ENCODE measurements at regions not wholly inside any gene's neighbourhood (a gene's known extent, or its start where the extent isn't known, plus 50 kb on each side); places are given as distances from the start of the nearest gene placed in this dataset.

GRCh38 chr1:204741440-204741839, 55.9 kb upstream of the LRRN2 start:
- TF ChIP-seq CTCF (conservative IDR thresholded peaks at IDR 0.05; ENCODE audit: low read length): no peak
- no peak for TF ChIP-seq EZH2phosphoT487 (IDR thresholded peaks at IDR 0.05; ENCODE audit: borderline replicate concordance)
